ENCODE measurements at regions not wholly inside any gene's neighbourhood (a gene's known extent, or its start where the extent isn't known, plus 50 kb on each side); places are given as distances from the start of the nearest gene placed in this dataset.

- Histone ChIP-seq H3K4me1 (ENCODE audit: insufficient read depth, low read length) (no peaks in the 10 kb centered on the region), H3K9me3 (ENCODE audit: control insufficient read depth in 1 of 2, insufficient read depth in 1 of 2, low read length in 2 of 2) (no peaks in the 10 kb centered on the region), H3K4me3 (ENCODE audit: low read length) (no peak overlapping the region), H3K36me3 (ENCODE audit: insufficient read depth, low read length) (no peaks in the 10 kb centered on the region), H3K27me3 (ENCODE audit: control insufficient read depth in 1 of 2, insufficient read depth in 2 of 2, low read length in 2 of 2) (no peaks in the 10 kb centered on the region), H3K27ac (ENCODE audit: low read depth in 1 of 2, low read length in 2 of 2) (no peak overlapping the region)
- Mint-ChIP-seq H3K27me3 (no peaks in the 10 kb centered on the region), H3K27ac (no peak overlapping the region), H3K9me3 (no peaks in the 10 kb centered on the region), H3K36me3 (ENCODE audit: low read depth) (no peaks in the 10 kb centered on the region), H3K4me3 (no peak overlapping the region), H3K4me1 (ENCODE audit: low read depth) (no peaks in the 10 kb centered on the region)
- ATAC-seq (ENCODE audit: poor library complexity) (no peak), DNase-seq (no peak)
- intact Hi-C loops (cut with DNase I, micrococcal nuclease): no loop called here
- no peak for TF ChIP-seq CTCF (IDR thresholded peaks at IDR 0.05)
- CTCF ChIA-PET: no interaction called here
- POLR2A ChIA-PET: no interaction called here
Observed at GRCh38 chr10:2619916-2620315, 447.4 kb upstream of the PFKP start.

- intact Hi-C loops (cut with DNase I, micrococcal nuclease): no loop called here
- Mint-ChIP-seq H3K36me3 (ENCODE audit: low read depth) (no peaks in the 10 kb centered on the region), H3K27me3 (no peaks in the 10 kb centered on the region), H3K4me3 (no peak overlapping the region), H3K4me1 (ENCODE audit: low read depth) (no peaks in the 10 kb centered on the region), H3K27ac (no peak overlapping the region), H3K9me3 (no peaks in the 10 kb centered on the region)
- Histone ChIP-seq H3K4me1 (ENCODE audit: insufficient read depth, low read length) (no peaks in the 10 kb centered on the region), H3K4me3 (ENCODE audit: low read length) (no peak overlapping the region), H3K9me3 (ENCODE audit: control insufficient read depth in 1 of 2, insufficient read depth in 1 of 2, low read length in 2 of 2) (no peaks in the 10 kb centered on the region), H3K27ac (ENCODE audit: low read depth in 1 of 2, low read length in 2 of 2) (no peak overlapping the region), H3K27me3 (ENCODE audit: control insufficient read depth in 1 of 2, insufficient read depth in 2 of 2, low read length in 2 of 2) (no peaks in the 10 kb centered on the region), H3K36me3 (ENCODE audit: insufficient read depth, low read length) (no peaks in the 10 kb centered on the region)
- DNase-seq: no peak
- ATAC-seq (ENCODE audit: poor library complexity): no peak
- CTCF ChIA-PET: no interaction called here
- POLR2A ChIA-PET: no interaction called here
- no peak for TF ChIP-seq CTCF (IDR thresholded peaks at IDR 0.05)
Observed at GRCh38 chr10:2619472-2619871, 447.9 kb upstream of the PFKP start.

GRCh38 chr10:2618690-2619089 is 448.7 kb upstream of the PFKP start:
- Histone ChIP-seq H3K4me1 (ENCODE audit: insufficient read depth, low read length) (no peaks in the 10 kb centered on the region), H3K27me3 (ENCODE audit: control insufficient read depth in 1 of 2, insufficient read depth in 2 of 2, low read length in 2 of 2) (no peaks in the 10 kb centered on the region), H3K4me3 (ENCODE audit: low read length) (no peak overlapping the region), H3K36me3 (ENCODE audit: insufficient read depth, low read length) (no peaks in the 10 kb centered on the region), H3K9me3 (ENCODE audit: control insufficient read depth in 1 of 2, insufficient read depth in 1 of 2, low read length in 2 of 2) (no peaks in the 10 kb centered on the region), H3K27ac (ENCODE audit: low read depth in 1 of 2, low read length in 2 of 2) (no peak overlapping the region)
- Mint-ChIP-seq H3K4me3 (no peak overlapping the region), H3K36me3 (ENCODE audit: low read depth) (no peaks in the 10 kb centered on the region), H3K4me1 (ENCODE audit: low read depth) (no peaks in the 10 kb centered on the region), H3K9me3 (no peaks in the 10 kb centered on the region), H3K27me3 (no peaks in the 10 kb centered on the region), H3K27ac (no peak overlapping the region)
- intact Hi-C loops (cut with DNase I, micrococcal nuclease): no loop called here
- ChIA-PET POLR2A (no interaction called here), CTCF (no interaction called here)
- no peak for TF ChIP-seq CTCF (IDR thresholded peaks at IDR 0.05)
- no peak for DNase-seq
- ATAC-seq (ENCODE audit: poor library complexity): no peak
